Activated CD4-positive, alpha-beta memory T cell treated with anti-CD3 and anti-CD28 coated beads, Interleukin-2, amount 10 ng/mL, durations not matched to agents 7 days and 5 days (primary cell): ENCODE measurements at regions not wholly inside any gene's neighbourhood (a gene's known extent, or its start where the extent isn't known, plus 50 kb on each side); places are given as distances from the start of the nearest gene placed in this dataset.
A peak's percentile ranks its signal among the peaks of the same experiment; 100 is the strongest.
"Not testable (repeated sequence)": the region's sequence is repeated elsewhere in the genome, so short reads cannot be mapped to it uniquely, and the experiment has no call there.

ENCODE experiments used
- CTCF ChIA-PET: fragments of 350-600 bp; sonication (Branson Sonifier 250); formaldehyde crosslinking; loops from one replicate; lab custom pipeline; 2021; ENCODE audit warnings: antibody characterized with exemption, inconsistent platforms; lab: Charles Lee
- POLR2A ChIA-PET: fragments of 350-600 bp; sonication (Branson Sonifier 250); formaldehyde crosslinking; loops from one replicate; lab custom pipeline; 2021; ENCODE audit warnings: antibody characterized with exemption; lab: Charles Lee
- DNase-seq: peaks from one replicate; pipeline ENCODE4 v3.0.0-alpha.2; 2020
- H3K27ac Mint-ChIP-seq: one replicate; pipeline ENCODE4 v1.8.0; 2021; ENCODE audit warnings: mild to moderate bottlenecking, mixed read lengths
- H3K27me3 Mint-ChIP-seq: one replicate; pipeline ENCODE4 v1.8.0; 2021; ENCODE audit warnings: mixed read lengths
- H3K36me3 Mint-ChIP-seq: one replicate; pipeline ENCODE4 v1.8.0; 2021; ENCODE audit warnings: low read depth, mixed read lengths
- H3K4me1 Mint-ChIP-seq: one replicate; pipeline ENCODE4 v1.8.0; 2021; ENCODE audit warnings: mixed read lengths
- H3K4me3 Mint-ChIP-seq: one replicate; pipeline ENCODE4 v1.8.0; 2021; ENCODE audit warnings: mild to moderate bottlenecking, mixed read lengths
- H3K9me3 Mint-ChIP-seq: one replicate; pipeline ENCODE4 v1.8.0; 2021; ENCODE audit warnings: mixed read lengths

DNA sequence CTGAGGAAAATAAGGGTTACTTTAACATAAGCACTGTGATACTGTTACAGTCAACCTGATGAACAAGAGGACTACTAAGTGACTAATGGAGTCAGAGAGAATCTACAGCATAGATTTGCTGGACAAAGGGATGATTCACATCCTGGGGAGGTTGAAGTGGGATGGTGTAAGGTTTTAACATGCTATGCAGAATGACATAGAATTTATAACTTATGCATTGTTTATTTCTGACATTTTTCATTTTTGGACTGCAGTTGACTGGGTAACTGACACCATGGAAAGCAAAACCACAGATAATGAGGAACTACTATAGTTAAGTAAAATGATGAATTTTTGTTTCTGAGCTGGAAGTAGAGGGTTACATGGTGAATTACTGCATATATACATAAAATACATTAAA, 389.2 kb downstream of the MAT2B start:
- no peak for DNase-seq
- ChIA-PET POLR2A (no interaction called here), CTCF (no interaction called here)
- Mint-ChIP-seq H3K4me1 (no peaks in the 10 kb centered on the region), H3K36me3 (no peaks in the 10 kb centered on the region), H3K27me3 (no peaks in the 10 kb centered on the region), H3K4me3 (no peak overlapping the region), H3K27ac (no peak overlapping the region), H3K9me3 (peaks cover 3% of the 10 kb centered on the region)

DNA sequence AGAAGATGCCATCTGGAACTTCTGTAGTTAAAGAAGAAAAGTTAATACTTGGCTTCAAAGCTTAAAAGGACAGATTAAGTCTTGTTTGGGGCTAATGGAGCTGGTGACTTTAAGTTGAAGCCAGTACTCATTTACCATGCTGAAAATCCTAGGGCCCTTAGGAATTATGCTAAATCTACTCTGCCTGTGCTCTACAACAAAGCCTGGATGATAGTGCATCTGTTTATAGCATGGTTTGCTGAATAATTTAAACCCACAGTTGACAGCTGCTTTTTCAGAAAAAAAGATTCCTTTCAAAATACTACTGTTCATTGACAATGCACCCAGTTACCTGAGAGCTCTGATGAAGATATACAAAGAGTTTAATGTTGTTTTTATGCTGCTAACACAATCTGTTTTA, 393.5 kb downstream of the MAT2B start:
- ChIA-PET POLR2A (no interaction called here), CTCF (no interaction called here)
- Mint-ChIP-seq H3K4me3 (no peak overlapping the region), H3K27ac (no peak overlapping the region), H3K27me3 (no peaks in the 10 kb centered on the region), H3K36me3 (no peaks in the 10 kb centered on the region), H3K9me3 (peaks cover 8% of the 10 kb centered on the region), H3K4me1 (no peaks in the 10 kb centered on the region)
- DNase-seq = no peak

DNA sequence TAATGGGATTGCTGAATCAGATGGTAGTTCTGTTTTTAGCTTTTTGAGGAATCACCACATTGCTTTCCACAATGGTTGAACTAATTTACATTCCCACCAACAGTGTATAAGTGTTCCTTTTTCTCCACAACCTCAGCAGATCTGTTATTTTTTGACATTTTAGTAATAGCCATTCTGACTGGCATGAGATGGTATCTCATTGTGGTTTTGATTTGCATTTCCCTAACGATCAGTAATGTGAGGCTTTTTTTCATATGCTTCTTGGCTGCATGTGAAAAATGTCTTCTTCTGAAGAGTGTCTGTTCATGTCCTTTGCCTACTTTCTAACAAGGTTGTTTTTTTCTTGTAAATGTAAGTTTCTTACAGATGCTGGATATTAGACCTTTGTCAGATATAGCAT, 402.4 kb downstream of the MAT2B start:
- POLR2A ChIA-PET, H3K4me1 Mint-ChIP-seq, DNase-seq, H3K27me3 Mint-ChIP-seq, CTCF ChIA-PET, H3K4me3 Mint-ChIP-seq, H3K27ac Mint-ChIP-seq, H3K9me3 Mint-ChIP-seq, H3K36me3 Mint-ChIP-seq: not testable (repeated sequence)

DNA sequence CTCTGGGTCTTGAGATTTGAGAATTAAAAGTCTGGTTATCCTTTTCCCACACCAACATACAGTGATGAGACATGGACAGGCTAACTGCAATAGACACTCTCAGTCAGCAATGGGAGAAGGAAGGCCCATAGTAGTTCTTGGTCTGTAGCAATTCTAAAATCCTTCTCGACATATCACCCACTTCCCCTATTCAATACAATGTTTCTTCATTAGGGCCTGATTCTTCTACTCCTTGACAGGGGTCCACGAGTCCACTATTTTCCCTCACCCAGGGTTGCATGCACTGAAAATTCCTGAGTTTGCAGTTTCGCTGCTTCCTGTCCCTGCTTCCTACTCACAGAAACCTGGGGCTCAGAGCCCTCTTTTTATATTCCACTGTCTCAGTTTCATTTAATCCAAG, 402.8 kb downstream of the MAT2B start:
- H3K9me3 Mint-ChIP-seq = peaks cover 4% of the 10 kb centered on the region
- no peak overlapping the region for H3K4me3 Mint-ChIP-seq
- CTCF ChIA-PET = no interaction called here
- no peak for DNase-seq
- no peaks in the 10 kb centered on the region for H3K27me3 Mint-ChIP-seq
- no peaks in the 10 kb centered on the region for H3K4me1 Mint-ChIP-seq
- POLR2A ChIA-PET = no interaction called here
- no peak overlapping the region for H3K27ac Mint-ChIP-seq
- no peaks in the 10 kb centered on the region for H3K36me3 Mint-ChIP-seq

DNA sequence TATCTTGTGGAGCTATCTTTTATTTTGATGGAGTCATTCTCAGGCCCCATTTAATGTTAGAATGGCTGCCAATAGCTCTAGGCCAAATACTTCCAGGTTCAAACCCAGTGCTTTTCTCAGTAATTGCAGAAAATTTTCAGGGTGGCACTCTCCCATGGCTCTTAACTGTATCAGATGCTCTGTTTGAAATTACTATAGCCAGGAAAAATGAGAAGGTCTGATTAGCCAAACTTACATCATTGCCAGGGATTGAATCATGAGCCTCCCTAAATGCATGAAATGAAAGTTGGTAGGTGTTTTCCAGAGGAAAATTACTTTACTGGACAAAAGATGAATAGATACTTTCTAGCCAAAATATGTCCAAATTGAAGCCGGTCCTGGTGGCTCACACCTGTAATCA, 404.8 kb downstream of the MAT2B start:
- ChIA-PET CTCF (no interaction called here), POLR2A (no interaction called here)
- Mint-ChIP-seq H3K4me3 (no peak overlapping the region), H3K9me3 (peaks cover 4% of the 10 kb centered on the region), H3K27me3 (no peaks in the 10 kb centered on the region), H3K36me3 (no peaks in the 10 kb centered on the region), H3K27ac (no peak overlapping the region), H3K4me1 (no peaks in the 10 kb centered on the region)
- DNase-seq = no peak

DNA sequence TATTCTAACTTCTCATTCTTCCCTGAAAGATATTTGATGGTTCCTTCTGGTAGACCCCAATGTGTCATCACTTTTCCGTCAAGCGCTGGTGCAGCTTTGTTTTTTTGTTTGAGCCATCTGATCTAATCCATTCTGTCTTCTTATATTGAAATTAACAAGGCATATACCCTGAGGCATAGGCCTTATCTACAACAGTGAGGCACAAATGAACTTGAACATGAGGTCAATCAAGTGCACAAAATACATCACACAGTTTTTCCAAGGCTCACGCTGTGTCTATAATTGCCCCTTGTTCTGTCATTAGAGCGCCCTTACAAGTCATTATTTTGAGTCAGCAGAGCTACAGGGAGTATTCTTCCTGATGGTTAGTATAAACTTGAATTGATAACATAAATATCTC, 406.6 kb downstream of the MAT2B start:
- Mint-ChIP-seq H3K4me1 (no peaks in the 10 kb centered on the region), H3K27ac (no peak overlapping the region), H3K36me3 (no peaks in the 10 kb centered on the region), H3K4me3 (no peak overlapping the region), H3K27me3 (no peaks in the 10 kb centered on the region), H3K9me3 (peaks cover 2% of the 10 kb centered on the region)
- ChIA-PET POLR2A (no interaction called here), CTCF (no interaction called here)
- DNase-seq = no peak

DNA sequence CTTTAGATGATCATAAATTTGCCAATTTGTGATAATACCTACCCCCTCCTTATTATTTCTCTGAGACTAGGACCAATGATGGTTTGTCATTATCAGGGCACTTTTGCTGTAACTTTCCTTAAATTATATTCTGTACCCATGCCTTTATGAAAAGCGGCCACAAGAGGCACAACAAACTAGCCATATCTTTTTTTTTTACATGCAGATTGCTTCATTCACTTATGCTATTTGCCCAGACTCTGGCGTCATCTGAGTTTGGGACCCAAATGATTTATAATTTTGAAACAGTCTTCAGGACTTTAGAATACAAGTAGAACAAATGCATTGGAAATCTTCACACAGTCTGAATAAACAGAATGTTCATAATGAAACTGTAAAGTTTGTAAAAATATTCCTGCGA, 408.1 kb downstream of the MAT2B start:
- ChIA-PET POLR2A (no interaction called here), CTCF (no interaction called here)
- no peaks in the 10 kb centered on the region for H3K36me3 Mint-ChIP-seq
- no peak overlapping the region for H3K27ac Mint-ChIP-seq
- H3K4me1 Mint-ChIP-seq = no peaks in the 10 kb centered on the region
- no peaks in the 10 kb centered on the region for H3K27me3 Mint-ChIP-seq
- peaks cover 3% of the 10 kb centered on the region for H3K9me3 Mint-ChIP-seq
- no peak for DNase-seq
- H3K4me3 Mint-ChIP-seq = no peak overlapping the region

DNA sequence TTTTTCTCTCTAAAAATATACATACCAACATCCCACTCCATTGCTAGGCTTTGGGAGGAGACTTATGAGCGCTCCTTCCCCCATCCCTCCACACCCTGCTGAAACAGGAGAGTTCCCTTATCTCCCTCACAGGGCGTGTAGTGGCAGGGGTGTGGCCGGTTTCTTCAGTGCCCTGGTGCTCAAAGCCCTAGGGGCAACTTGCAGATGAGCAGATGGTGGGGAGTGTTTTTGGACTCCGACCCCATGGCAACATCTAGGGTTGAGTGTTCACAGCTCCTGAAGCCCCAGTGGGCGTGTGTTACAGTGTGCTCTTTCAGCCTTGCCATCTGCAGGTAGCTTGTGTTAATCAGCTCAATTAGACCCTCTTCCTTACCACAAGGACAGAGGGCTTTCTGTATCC, 409.5 kb downstream of the MAT2B start:
- POLR2A ChIA-PET = no interaction called here
- Mint-ChIP-seq H3K36me3 (no peaks in the 10 kb centered on the region), H3K4me3 (no peak overlapping the region)

DNA sequence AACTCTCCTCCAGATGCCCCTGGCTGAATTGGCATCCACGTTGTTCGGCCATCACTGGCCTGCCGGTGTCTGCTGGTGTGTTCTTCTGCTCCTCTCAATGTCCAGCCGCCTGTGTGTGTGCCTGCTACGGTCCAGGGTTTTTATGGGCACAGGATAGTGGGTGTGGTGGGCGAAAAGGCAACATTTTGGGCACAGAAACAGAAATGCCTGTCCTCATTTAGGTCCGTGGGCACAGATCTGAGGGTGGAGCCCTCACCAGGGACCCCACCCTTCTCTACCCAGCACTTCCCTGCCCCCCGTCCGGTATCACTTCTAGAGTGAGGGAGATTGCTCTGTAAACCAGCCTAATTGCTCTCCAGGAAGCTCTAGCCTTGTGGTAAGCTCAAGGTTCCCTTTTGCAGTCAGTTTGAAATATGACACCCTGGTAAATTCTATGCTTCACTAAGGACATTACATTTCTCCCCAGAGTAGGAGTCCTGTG, 410.1 kb downstream of the MAT2B start:
- H3K36me3 Mint-ChIP-seq = no peaks in the 10 kb centered on the region
- CTCF ChIA-PET = no interaction called here
- DNase-seq = no peak
- peaks cover 5% of the 10 kb centered on the region for H3K9me3 Mint-ChIP-seq
- no peaks in the 10 kb centered on the region for H3K4me1 Mint-ChIP-seq
- POLR2A ChIA-PET = no interaction called here
- no peak overlapping the region for H3K27ac Mint-ChIP-seq
- H3K4me3 Mint-ChIP-seq = no peak overlapping the region
- no peaks in the 10 kb centered on the region for H3K27me3 Mint-ChIP-seq

More for the DNA sequence above, 409.5 kb downstream of the MAT2B start:
- H3K27ac Mint-ChIP-seq = no peak overlapping the region
- H3K4me1 Mint-ChIP-seq = no peaks in the 10 kb centered on the region
- H3K27me3 Mint-ChIP-seq = no peaks in the 10 kb centered on the region
- no peak for DNase-seq
- CTCF ChIA-PET = no interaction called here
- peaks cover 5% of the 10 kb centered on the region for H3K9me3 Mint-ChIP-seq

DNA sequence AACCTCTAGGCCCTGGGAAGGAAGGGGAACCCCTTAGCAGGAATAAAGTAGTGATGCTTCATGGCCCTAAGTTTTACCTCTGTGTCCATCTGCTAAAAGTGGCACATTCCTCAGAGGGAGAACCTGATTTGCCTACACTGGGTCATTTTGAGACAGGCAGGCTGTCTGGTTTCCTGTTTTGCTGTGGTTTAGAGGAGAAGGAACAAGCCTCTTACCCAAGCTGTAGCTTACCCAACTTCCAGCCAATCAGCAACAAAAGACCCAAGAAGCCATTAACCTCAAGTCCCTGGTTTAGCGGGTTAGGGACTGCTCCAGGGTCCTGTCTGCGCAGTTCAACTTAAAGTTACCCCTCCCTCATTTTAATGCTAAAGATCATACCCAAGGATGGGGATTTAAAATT, 411.0 kb downstream of the MAT2B start:
- Mint-ChIP-seq H3K4me3 (no peak overlapping the region), H3K27ac (peak overlapping the region; percentile 7), H3K36me3 (no peaks in the 10 kb centered on the region), H3K27me3 (no peaks in the 10 kb centered on the region), H3K4me1 (no peaks in the 10 kb centered on the region), H3K9me3 (peaks cover 8% of the 10 kb centered on the region)
- no peak for DNase-seq
- POLR2A ChIA-PET = no interaction called here
- CTCF ChIA-PET = no interaction called here

DNA sequence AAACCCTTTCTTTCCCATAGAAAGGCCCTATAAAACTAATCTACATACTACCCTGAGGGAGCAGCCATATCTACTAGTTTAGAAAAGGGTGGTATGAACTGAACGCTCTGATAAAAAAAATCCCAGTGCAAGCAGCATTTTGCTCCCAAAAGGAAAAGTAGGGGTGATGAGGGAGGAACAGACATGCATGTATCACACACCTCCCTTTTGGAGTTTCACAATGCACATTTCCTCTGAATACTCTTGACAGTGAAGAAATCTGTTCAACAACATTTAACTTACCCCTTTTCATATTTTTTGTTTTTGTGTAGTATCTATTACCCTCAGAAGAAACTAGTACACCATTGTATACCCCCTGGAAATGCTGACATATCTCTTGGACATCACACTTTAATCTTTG, 411.4 kb downstream of the MAT2B start:
- DNase-seq = no peak
- H3K27me3 Mint-ChIP-seq = no peaks in the 10 kb centered on the region
- ChIA-PET CTCF (no interaction called here), POLR2A (no interaction called here)
- peaks cover 10% of the 10 kb centered on the region for H3K9me3 Mint-ChIP-seq
- H3K4me3 Mint-ChIP-seq = no peak overlapping the region
- no peak overlapping the region for H3K27ac Mint-ChIP-seq
- H3K4me1 Mint-ChIP-seq = no peaks in the 10 kb centered on the region
- no peaks in the 10 kb centered on the region for H3K36me3 Mint-ChIP-seq

DNA sequence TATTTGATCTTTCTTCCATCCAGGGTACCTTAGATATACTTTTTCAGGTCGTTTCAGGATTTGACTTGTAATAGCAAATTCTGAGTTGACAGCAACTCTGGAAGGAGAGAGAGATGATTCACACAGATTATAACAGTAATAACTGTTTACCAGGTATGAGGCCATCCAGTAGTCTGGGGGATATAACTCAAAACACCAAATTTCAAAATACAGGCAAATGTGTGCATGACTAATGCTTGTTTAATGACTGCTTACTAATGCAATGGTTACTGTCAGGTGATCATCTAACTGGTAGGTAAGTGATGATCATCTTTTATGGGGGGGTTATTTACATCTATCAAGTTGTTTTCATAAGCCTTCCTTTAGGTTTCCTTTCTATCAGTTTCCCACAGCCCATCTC, 412.3 kb downstream of the MAT2B start:
- CTCF ChIA-PET = no interaction called here
- no peaks in the 10 kb centered on the region for H3K36me3 Mint-ChIP-seq

DNA sequence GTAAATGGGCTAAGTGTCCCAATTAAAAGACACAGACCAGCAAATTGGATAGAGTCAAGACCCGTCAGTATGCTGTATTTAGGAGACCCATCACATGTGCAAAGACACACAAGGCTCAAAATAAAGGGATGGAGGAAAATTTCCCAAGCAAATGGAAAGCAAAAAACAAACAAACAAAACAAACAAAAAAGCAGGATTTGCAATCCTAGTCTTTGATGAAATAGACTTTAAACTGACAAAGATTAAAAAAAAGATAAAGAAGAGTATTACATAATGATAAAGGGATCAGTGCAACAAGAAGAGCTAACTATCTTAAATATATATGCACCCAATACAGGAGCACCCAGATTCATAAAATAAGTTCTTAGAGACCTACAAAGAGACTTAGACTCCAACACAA, 429.6 kb downstream of the MAT2B start:
- DNase-seq, H3K27ac Mint-ChIP-seq, CTCF ChIA-PET, H3K9me3 Mint-ChIP-seq, H3K4me3 Mint-ChIP-seq, H3K4me1 Mint-ChIP-seq, POLR2A ChIA-PET, H3K27me3 Mint-ChIP-seq, H3K36me3 Mint-ChIP-seq: not testable (repeated sequence)

More for the DNA sequence above, 412.3 kb downstream of the MAT2B start:
- H3K9me3 Mint-ChIP-seq = peaks cover 10% of the 10 kb centered on the region
- no peak for DNase-seq
- POLR2A ChIA-PET = no interaction called here
- no peak overlapping the region for H3K4me3 Mint-ChIP-seq
- H3K27me3 Mint-ChIP-seq = no peaks in the 10 kb centered on the region
- no peak overlapping the region for H3K27ac Mint-ChIP-seq
- no peaks in the 10 kb centered on the region for H3K4me1 Mint-ChIP-seq

DNA sequence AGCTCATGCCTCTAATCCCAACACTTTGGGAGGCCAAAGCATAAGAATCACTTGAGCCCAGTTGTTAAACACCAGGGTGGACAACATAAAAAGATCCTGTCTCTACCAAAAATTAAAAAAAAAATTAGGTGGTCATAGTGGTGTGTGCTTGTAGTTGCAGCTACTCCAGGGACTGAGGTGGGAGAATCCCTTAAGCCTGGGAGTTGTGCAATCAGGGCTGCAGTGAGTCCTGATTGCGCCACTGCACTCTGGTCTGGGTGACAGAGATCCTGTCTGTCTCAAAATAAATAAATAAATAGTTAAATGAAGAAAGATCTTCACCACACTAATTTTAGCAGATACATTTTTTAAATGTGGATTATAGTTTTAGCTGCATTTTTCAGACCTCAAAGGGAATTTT, 433.2 kb downstream of the MAT2B start:
- H3K4me1 Mint-ChIP-seq = no peaks in the 10 kb centered on the region
- H3K27me3 Mint-ChIP-seq = no peaks in the 10 kb centered on the region
- no peak for DNase-seq
- H3K9me3 Mint-ChIP-seq = peaks cover 3% of the 10 kb centered on the region
- POLR2A ChIA-PET = no interaction called here
- no peaks in the 10 kb centered on the region for H3K36me3 Mint-ChIP-seq
- H3K4me3 Mint-ChIP-seq = no peak overlapping the region
- CTCF ChIA-PET = no interaction called here
- H3K27ac Mint-ChIP-seq = no peak overlapping the region

DNA sequence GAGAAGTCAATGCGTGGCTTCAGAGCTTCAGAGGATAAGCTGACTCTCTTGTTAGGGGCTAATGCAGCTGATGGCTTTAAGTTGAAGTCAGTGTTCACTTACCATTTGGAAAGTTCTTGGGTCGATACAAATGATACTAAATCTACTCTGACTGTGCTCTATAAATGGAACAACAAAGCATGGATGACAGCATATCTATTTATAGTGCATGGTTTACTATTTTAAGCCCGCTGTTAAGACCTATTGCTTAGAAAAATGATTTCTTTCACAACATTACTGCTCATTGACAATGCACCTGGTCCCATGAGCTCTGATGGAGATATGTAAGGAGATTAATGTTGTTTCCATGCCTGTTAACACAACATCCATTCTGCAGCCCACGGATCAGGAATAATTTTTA, 435.7 kb downstream of the MAT2B start:
- Mint-ChIP-seq H3K36me3 (no peaks in the 10 kb centered on the region), H3K9me3 (no peaks in the 10 kb centered on the region), H3K4me3 (no peak overlapping the region), H3K27me3 (no peaks in the 10 kb centered on the region), H3K4me1 (no peaks in the 10 kb centered on the region), H3K27ac (no peak overlapping the region)
- CTCF ChIA-PET = no interaction called here
- DNase-seq = no peak
- POLR2A ChIA-PET = no interaction called here
